ENCODE measurements at regions not wholly inside any gene's neighbourhood (a gene's known extent, or its start where the extent isn't known, plus 50 kb on each side); places are given as distances from the start of the nearest gene placed in this dataset.
"Not testable (repeated sequence)": the region's sequence is repeated elsewhere in the genome, so short reads cannot be mapped to it uniquely, and the experiment has no call there.

DNA sequence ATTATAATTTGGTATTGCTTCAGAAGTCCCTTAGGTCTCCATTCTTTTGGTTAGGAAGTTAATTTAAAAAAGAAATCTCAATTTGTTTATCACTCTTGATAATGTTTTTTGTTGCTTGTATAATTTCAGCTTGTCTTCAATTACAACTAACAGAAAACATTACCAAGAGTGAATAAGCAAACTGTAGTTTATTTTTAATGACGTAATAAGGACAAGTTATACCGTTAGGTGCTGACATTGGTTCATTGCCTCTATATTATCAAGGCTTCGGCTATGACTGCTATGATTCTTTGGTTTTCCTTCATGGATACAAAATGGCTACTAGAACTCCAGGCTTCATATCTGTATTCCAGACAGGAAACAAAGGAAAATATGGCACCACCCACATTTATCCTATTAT, 220.6 kb downstream of the PTGER3 start:
- FAIRE-seq: no peak

DNA sequence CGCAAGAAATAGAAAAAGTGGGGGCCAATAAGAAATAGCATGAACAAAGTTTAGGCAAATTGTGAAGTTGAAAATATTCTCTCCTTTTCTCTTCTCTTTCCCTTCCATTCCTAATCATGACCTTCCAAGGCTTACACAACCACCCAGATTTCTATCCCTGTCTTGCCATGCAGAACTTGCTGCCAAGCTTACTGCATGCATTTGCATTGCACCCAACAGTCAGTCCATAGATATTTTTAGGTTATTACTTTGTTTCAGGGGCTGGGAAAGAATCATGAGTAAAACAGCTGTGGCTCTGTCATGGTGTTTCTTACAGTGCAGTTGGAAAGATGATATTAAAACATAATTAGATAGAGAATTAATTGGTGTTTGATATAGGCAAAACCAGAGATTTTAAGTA, 219.4 kb downstream of the PTGER3 start:
- FAIRE-seq: no peak

DNA sequence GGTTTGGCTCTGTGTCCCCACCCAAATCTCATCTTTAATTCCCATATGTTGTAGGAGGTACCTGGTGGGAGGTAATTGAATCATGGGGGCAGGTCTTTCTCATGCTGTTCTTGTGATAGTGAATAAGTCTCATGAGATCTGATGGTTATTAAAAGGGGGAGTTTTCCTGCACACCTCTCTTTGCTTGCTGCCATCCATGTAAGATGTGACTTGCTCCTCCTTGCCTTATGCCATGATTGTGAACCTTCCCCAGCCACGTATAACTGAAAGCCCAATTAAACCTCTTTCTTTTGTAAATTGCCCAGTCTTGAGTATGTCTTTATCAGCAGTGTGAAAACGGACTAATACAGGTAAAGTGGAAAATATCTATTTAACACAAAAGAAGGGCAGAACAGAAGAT, 213.3 kb downstream of the PTGER3 start:
- FAIRE-seq: not testable (repeated sequence)

DNA sequence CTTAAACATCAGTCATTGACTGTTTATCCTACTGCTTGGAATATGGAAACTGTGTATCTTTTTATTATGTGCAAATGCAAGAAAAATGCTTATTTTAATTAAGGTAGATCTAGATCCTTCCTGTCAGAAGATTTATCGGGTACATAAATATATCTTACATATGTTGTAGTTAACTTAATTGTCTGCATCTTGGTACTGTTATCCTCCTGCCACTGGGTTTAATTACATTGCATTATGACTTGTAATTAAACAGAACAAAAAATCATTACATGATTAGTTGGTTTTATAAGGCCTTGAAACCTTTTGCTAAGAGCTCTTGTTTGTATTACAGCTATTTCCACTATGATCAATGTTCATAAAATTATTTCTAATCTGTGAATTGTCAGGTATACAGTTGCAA, 211.2 kb downstream of the PTGER3 start:
- FAIRE-seq: no peak

DNA sequence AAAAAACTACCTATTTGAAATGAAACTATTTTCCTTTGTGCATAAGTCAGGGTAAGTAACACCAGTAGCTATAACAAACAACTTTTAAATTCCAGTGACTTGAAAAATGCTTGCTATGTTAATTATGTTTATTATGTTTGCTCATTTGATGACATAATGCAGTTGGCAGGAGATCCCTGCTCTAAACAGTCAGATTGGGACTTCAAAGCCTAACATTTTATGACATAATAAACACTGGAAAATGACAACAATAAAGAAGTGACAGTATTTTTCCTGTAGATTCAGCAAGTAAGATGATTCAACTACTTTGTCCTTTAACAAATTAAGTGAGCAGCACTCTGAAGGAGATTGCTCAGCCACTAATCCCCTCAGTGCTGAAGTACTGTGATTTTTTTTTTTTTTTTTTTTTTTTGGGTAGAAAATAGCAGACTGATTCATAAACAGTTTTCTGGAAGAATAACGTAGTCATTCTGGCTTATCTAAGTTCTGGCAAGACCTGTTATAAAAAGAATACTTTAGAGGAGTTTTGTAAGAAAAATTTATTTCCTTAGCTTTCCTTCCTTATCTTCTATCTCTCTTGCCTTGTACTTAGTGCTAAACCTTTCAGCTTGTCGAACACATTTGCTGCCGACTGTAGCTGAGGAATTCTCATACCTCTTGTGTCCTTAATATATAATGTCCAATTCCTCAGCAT, 207.2 kb downstream of the PTGER3 start:
- peak; percentile 97 for FAIRE-seq

DNA sequence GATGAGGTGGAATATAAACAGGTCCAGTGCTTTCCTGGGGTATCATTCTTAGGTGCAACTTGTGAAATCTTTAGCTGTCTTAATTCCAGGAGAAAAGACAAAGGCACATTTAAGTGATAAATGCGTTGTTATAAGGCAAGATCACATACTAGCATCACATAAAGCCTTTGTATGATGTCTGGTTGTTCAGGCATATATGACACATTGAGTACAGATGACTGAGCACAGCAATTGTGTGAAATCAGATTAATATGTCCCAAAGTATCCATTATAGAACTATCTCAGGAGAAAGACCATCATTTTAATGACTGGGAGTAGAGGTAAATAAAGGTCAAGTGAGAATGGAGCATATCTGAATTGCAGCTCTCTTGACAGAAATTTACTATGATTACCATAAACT, 205.1 kb downstream of the PTGER3 start:
- FAIRE-seq: no peak

DNA sequence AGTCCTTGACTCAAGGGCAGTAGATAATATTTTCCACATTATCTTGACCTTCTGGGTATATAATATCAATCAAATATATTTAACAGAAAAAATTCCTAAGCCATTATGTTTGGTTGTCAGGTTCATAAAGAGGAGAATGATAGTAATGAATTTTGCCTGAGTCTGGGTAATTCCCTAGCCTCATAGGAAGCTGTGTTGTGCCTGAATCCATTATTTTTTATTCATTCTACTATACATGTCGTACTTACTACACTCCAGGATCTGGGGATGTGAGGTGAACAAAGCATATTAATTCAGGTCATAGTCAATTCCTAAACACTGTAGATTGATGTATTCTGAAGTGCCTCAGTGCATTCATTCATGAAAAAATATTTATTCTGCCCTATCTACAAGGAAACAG, 204.2 kb downstream of the PTGER3 start:
- no peak for FAIRE-seq

DNA sequence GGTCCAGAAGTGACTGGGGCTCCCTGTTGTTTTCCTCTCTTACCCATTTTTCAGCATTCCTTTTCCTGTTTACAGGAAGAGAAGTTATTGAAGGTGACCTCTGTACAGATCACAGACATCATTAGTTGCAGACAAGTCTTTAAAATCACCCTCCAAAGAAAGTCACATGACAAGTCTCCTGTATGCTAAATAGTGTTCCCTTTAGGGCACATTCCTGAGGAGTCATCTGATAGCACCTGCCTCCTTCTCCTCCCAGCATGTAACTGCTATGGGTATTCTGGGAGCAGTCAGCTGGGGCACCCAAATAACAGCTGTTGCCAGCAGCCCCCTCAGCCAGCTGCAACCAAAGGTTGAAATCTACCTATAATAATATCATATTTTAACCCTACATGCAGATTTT, 200.6 kb downstream of the PTGER3 start:
- no peak for FAIRE-seq

DNA sequence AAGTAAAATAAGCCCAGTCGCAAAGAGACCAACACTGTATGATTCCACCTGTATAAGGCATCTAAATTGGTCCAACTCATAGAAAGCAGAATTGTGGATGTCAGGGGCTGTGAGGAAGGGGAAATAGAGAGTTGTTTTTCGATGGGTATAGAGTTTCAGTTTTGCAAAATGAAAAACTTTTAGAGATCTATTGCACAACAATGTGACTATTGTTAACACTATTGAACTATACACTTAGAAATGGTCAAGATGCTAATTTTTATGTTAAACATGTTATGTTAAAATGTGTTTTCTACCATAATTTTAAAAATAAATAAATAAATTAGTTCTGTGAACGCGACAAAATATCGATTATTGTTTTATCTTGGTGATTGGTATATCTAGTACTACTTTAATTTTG, 192.4 kb downstream of the PTGER3 start:
- no peak for FAIRE-seq

DNA sequence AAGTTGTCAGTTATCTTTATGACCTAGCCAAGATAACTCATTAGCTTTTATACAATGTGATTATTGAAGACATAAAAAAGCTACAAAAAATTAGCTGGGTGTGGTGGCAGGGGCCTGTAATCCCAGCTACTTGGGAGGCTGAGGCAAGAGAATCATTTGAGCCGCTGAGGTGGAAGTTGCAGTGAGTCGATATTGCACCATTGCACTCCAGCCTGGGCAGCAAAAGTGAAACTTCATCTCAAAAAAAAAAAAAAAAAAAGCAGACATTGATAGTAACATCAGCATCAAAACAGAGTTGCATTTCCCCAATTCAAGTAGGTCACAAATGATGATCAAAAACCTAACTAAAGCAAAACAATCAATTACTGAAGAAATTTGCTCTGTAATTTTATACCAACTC, 191.4 kb downstream of the PTGER3 start:
- FAIRE-seq: no peak

DNA sequence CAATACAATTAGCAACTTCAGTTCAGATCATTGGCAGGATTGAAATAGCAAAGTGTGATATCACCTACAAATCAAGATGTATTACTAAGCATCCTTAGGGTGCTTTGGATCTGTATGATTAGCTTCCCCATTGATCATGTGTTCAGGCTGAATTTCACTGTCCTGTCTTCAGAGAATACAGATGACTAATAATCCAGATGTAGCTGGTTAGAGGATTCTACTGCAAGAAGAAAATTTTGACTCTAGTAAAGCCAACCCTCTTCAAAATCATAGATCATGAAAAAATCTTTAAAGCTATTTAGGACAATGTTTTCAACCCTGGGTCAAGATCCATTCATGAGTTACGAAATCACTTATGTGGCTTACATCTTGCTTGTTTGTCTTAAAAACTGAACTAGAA, 184.4 kb downstream of the PTGER3 start:
- FAIRE-seq: no peak

DNA sequence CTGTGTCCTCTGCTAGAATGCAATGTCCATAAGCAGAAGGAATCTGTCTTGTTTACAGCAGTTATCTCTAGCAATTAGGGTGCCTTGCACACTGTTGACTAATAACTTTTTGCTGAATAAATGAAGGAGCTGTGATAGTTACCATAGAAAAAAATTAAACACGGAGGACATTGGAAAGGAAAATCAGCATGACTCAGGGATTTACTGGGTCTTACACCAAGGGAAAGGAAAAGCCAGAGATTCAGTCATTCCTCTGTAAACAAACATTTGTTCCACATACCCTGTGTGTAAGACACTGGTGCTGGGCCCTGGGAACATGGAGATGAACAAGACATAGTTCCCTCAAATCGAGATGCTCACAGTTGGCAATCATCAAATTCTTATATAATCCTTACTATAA, 183.3 kb downstream of the PTGER3 start:
- no peak for FAIRE-seq

DNA sequence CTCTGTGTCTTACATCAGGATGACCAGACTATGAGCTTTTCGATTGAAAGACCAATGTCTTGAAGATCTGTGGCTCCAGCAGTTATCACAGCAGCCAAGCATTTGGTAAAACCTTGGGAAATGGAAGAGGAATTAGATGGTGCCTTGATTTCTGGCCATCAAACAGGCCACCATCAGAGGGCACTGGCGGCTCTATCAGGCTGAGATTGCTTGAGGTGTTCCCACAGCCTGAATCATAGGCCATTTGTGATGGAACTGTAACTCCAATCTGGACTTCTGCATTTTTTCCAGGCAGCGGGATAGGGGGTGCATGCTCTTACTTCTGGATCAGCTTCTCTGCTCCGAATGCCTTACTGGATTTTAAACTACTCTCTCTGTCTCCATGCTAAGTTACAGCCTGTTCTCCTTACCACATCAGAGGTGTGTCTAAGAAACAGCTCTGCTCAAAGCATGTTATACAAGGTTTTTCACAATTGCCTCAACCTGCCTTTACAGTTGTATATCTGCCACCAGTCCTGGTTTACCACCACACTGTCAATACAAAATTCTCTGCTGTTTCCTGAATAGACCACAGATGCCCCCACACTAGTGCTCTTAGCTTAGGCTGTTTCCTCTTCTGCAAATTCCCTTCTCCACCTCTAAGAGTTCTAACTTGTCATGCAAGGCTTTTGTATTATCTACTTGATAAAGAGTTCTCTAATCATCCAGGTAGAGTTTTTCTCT, 180.9 kb downstream of the PTGER3 start:
- no peak for FAIRE-seq

DNA sequence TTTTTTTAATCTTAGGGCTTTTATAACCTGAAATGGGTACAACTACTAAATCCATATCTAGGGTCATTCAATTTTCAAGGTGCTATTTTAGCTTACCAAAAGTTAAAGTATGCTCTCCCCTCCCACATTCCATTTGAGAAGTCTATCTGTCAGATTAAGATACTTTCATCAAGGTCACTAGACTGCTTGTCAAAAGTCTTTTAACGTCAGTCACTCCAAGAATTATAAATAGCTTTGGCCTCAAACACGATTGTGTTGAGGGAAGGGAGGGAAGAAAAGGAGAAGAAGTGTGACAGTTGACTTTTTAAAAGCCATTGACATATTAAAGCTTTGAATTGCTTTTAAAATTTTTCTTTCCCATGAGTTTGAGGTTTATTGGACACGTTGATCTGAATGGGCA, 175.8 kb downstream of the PTGER3 start:
- FAIRE-seq: no peak

DNA sequence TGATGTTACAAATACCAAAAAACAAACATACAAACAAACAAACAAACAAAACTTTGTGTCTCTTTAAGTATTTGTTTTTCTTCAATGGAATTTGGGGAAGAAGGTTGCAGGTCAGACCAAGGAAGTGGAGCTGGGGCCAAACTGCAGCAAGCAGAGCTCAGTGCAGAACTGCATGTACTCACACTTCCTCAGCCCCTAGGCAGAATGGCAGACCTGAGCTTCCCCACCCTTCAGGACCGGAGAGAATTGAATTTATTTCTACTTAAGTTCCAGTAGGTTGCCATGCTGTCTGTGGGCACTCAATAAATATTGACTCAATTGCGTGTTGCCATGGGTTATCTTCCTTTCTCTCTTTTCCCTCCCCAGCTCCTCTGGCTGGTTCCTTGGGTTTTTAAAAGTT, 173.6 kb downstream of the PTGER3 start:
- no peak for FAIRE-seq

DNA sequence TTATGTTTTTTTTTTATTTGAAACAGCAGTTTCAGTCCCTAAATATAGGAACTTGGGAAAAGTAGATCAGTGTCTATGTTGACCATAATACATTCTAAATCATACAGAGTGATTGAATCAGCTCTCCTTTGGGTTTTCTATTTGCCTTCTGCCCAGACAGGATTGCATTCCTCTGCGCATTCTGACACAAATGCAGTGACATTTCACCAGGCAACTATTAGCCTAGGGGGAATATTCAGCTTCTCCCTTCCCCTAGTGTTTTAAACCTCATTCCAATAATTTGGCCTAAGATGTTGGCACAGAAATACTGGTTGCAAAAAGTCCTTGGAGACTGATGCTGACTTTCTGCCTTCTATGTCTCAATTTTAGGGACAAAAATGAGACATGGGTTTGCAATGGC, 172.8 kb downstream of the PTGER3 start:
- FAIRE-seq: no peak

DNA sequence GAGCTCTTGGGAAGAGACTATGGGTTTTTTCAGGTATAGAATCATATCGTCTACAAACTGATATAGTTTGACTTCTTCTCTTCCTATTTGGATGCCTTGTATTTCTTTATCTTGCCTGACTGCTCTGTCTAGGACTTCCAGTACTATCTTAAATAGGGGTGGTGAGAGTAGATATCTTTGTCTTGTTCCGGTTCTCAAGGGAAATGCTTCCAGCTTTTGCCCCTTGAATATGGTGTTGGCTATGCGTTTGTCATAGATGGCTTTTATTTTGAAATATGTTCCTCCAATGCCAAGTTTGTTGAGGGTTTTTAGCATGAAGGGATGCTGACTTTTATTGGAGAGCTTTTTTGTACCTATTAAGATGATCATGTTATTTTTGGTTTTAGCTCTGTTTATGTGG, 170.3 kb downstream of the PTGER3 start:
- no peak for FAIRE-seq

DNA sequence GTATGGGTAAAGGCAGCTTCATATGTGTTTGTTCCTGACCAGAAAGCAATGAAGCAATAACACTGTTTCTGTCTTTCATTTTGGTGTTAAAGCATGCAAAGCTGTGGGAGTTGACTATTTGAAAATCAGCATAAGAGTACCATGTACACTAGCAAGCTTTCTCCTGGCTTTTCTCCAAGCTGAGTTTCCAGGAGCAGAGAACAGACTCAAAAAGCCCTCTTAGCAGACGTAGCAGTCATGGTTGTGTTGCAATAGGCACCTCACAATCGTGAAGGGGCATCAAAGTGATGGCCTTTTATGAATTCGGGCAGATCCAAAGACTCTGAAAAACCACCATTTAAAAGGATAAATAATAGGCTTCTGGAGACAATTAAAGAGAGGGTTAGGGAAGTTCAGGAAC, 159.7 kb downstream of the PTGER3 start:
- peak; percentile 78 for FAIRE-seq

DNA sequence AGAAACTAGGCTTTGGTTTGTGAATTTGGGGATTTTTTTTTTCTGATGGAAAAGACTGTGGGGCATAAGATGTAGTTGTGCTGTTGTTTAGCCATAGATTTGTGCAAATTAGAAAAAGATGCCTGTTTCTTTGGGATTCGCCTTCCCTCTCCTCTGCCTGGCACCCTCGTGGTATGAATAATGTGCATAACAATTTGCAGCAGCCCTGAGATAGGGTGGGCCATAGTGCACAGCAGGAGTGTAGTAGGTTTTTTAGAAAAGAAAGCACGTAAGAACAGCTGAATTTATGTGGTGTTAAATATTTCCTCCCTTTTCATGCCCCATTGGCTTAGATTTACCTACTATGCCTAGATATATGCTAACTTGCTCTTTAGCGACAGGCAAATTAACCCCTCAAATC, 158.9 kb downstream of the PTGER3 start:
- FAIRE-seq: no peak

DNA sequence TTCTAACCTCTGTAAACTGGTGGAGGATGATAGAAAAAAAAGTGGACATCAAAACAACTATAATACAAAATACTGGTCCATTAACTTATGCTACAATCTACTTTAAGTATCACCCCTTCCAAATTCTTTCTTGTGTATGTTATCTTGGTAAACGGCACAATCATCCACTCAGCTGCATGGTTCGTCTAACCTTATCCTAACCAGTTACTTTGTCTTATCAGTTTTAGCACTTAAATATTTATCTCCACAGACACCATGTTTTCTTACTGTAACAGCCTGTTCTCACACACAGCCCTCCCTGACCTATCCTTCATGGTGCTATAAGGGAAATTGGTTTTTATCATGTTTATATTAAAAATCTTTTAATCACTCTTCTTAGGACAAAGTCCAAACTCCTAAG, 157.2 kb downstream of the PTGER3 start:
- FAIRE-seq: no peak

DNA sequence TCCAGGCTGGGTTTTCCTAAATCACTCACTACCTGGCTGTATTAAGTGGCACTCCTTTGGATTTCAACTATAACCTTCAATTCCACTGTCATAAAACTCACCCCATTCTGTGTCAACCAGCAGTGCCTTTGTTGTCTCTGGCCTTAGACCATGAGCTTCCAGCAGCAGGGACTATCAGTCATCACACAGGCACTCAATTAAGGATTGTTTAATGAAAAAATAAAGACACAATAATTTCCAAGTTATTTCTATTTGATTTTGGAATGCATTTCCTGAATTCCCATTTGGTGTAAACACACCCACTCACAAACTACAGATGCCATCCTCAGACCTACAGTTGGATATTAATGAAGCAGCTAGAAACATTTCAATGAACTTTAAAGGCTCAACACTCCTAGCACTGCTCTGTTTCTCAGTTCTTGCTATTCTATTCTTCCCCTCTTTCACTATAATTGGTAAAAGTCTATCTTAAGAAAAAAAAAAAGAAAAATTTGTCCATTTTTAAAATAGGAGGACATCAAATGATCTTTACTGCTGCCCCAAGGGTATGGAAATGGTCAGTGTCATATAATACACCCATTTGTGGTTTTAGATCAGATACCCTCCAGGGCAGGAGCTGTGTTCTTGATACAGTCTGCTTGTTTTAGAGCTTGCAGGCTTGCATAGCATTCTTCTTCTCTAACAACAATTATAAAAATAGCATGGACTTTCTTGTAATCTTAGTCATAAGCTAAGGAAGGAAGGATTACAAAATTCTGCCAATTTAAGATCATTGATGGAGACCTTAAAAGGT, 156.4 kb downstream of the PTGER3 start:
- no peak for FAIRE-seq

DNA sequence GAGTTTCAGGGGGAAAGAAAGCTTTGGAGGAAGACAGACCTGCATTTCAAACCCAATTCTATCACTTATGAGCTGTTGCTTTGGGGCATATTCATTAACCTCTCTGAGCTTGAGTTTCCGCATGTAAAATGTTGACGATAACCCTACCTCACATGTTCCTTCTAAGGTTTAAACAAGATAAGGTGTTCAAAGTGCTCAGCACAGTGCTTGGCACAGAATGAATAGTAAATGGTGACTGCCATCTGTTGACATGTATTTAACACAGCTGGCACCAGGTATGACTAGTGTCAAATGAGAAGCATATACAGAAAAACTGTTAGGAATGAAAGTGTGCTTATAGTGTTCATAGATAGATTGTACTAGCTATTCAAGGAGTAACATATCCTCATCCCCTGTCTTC, 155.5 kb downstream of the PTGER3 start:
- no peak for FAIRE-seq

DNA sequence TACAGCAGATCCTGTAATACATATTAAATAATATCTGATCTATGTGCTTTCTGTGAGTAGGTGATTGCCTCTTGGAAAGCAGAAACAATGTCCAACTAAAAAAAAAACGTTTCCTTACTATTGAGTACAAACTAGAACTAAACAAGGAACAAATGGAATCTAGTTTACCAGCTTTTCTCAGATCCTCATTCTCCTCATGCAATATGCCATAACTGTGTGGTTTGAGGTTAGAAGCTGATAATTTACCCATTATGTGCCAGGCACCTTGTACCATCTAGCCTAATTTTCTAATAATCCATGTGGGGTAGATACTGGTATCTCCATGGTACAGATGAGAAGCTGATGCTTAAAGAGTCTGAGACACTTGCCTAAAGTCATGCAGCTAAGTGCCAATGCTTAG, 154.7 kb downstream of the PTGER3 start:
- FAIRE-seq: no peak

DNA sequence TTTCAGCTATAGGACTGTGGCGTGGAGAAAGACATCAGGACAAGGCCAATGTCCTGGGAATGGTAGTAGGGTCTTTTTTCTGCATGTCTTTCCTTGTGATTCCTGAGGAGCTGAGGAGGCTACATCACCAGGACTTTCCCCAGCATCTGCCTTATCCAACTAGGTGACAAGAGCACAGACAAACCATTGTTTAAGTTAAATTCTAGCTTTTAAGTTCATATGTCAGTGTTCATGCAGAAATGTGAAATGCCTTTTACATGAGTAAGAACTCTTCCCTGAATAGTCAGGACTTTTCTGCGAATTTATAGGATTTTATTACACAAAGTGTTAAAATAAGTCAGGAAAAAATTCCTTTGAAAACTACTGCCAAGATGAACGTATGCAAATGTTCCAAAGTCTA, 154.2 kb downstream of the PTGER3 start:
- no peak for FAIRE-seq

All from endometrium (tissue), 2 donors.